ENCODE measurements at regions not wholly inside any gene's neighbourhood (a gene's known extent, or its start where the extent isn't known, plus 50 kb on each side); places are given as distances from the start of the nearest gene placed in this dataset.

GRCh38 chr7:67724955-67725354, 728.3 kb downstream of the TYW1 start:
- DNase-seq (ENCODE audit: low spot score) (no peak), ATAC-seq (ENCODE audit: insufficient number of reproducible peaks, low FRiP score, low read depth) (no peak)
- no peaks in the 10 kb centered on the region for H3K36me3 ChIP-seq
- H3K4me3 ChIP-seq = no peak overlapping the region
- H3K9me3 ChIP-seq = no peaks in the 10 kb centered on the region
- no peaks in the 10 kb centered on the region for H3K4me1 ChIP-seq (ENCODE audit: control insufficient read depth in 1 of 2, low read depth in 2 of 2)
- no peak overlapping the region for H3K27ac ChIP-seq
- no peaks in the 10 kb centered on the region for H3K27me3 ChIP-seq (replicated peaks; ENCODE audit: insufficient read depth)
- TF ChIP-seq CTCF (IDR thresholded peaks at IDR 0.05) = no peak

DNA sequence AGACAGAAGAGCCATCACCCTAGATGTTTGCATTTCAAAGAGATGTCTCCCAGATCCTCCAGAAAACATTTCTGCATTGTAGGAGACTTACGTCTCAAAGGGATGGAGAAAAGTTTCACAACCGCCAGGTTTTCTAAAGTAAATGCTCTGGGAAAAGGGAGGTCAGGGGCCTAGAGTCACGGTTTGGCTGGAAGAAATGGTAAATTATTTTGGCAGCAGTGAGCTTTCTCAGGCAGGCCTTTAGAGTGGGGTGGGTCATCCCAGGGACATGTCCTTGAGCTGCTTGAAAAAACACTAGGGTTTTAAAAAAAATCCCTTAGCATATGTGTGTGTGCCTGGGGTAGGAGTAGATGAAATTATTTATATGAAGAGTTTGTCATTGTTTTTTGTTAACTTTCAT, 728.8 kb downstream of the TYW1 start:
- H3K4me1 ChIP-seq (ENCODE audit: control insufficient read depth in 1 of 2, low read depth in 2 of 2) = no peaks in the 10 kb centered on the region
- DNase-seq (ENCODE audit: low spot score) (no peak), ATAC-seq (ENCODE audit: insufficient number of reproducible peaks, low FRiP score, low read depth) (no peak)
- TF ChIP-seq CTCF (IDR thresholded peaks at IDR 0.05) = no peak
- H3K4me3 ChIP-seq = no peak overlapping the region
- H3K27me3 ChIP-seq (replicated peaks; ENCODE audit: insufficient read depth) = no peaks in the 10 kb centered on the region
- H3K9me3 ChIP-seq = no peaks in the 10 kb centered on the region
- H3K27ac ChIP-seq = no peak overlapping the region
- no peaks in the 10 kb centered on the region for H3K36me3 ChIP-seq

- Histone ChIP-seq H3K27ac (no peak overlapping the region), H3K27me3 (replicated peaks; ENCODE audit: insufficient read depth) (no peaks in the 10 kb centered on the region), H3K4me3 (no peak overlapping the region), H3K9me3 (no peaks in the 10 kb centered on the region), H3K36me3 (no peaks in the 10 kb centered on the region), H3K4me1 (ENCODE audit: control insufficient read depth in 1 of 2, low read depth in 2 of 2) (no peaks in the 10 kb centered on the region)
- ATAC-seq (ENCODE audit: insufficient number of reproducible peaks, low FRiP score, low read depth) (no peak), DNase-seq (ENCODE audit: low spot score) (no peak)
- TF ChIP-seq CTCF (IDR thresholded peaks at IDR 0.05) = no peak
Observed at GRCh38 chr7:67729771-67730170, 733.1 kb downstream of the TYW1 start.

DNA sequence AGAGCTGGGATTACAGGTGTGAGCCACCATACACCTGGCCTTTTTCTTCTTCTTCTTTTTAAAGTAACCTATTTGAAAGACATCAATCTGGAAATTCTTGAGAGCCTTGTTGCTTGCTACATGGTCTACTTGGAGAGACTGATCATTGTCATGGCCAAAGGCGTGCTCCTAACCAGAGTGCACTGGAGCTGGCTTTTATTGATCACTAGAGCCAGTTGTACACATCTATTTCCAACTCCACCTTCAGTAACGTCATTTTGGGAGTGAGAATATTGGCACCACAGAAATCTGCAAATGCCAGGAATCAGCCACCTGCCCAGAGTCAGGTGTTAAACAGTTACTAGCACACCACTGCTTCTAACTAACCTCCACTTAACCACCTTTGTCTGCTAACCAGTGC, 735.1 kb downstream of the TYW1 start:
- DNase-seq (ENCODE audit: low spot score) (no peak), ATAC-seq (ENCODE audit: insufficient number of reproducible peaks, low FRiP score, low read depth) (no peak)
- no peak overlapping the region for H3K27ac ChIP-seq
- no peaks in the 10 kb centered on the region for H3K4me1 ChIP-seq (ENCODE audit: control insufficient read depth in 1 of 2, low read depth in 2 of 2)
- no peak for TF ChIP-seq CTCF (IDR thresholded peaks at IDR 0.05)
- no peak overlapping the region for H3K4me3 ChIP-seq
- no peaks in the 10 kb centered on the region for H3K9me3 ChIP-seq
- no peaks in the 10 kb centered on the region for H3K36me3 ChIP-seq
- H3K27me3 ChIP-seq (replicated peaks; ENCODE audit: insufficient read depth) = no peaks in the 10 kb centered on the region

GRCh38 chr7:67732898-67733297, 736.3 kb downstream of the TYW1 start:
- Histone ChIP-seq H3K4me1 (ENCODE audit: control insufficient read depth in 1 of 2, low read depth in 2 of 2) (no peaks in the 10 kb centered on the region), H3K27me3 (replicated peaks; ENCODE audit: insufficient read depth) (no peaks in the 10 kb centered on the region), H3K36me3 (no peaks in the 10 kb centered on the region), H3K4me3 (no peak overlapping the region), H3K9me3 (no peaks in the 10 kb centered on the region), H3K27ac (no peak overlapping the region)
- DNase-seq (ENCODE audit: low spot score) (no peak), ATAC-seq (ENCODE audit: insufficient number of reproducible peaks, low FRiP score, low read depth) (no peak)
- no peak for TF ChIP-seq CTCF (IDR thresholded peaks at IDR 0.05)
